AG08396 (cell line): ENCODE measurements at regions not wholly inside any gene's neighbourhood (a gene's known extent, or its start where the extent isn't known, plus 50 kb on each side); places are given as distances from the start of the nearest gene placed in this dataset.
A peak's percentile ranks its signal among the peaks of the same experiment; 100 is the strongest.

Experiments used
- DNase-seq: peaks from one replicate; pipeline ENCODE4 v3.0.0; 2012; ENCODE audit warnings: low spot score, mixed read lengths

- DNase-seq = no peak
Measured at GRCh38 chr16:86214326-86215232, 295.7 kb upstream of the FOXF1 start.

- DNase-seq = no peak
Measured at GRCh38 chr16:86215233-86215978, 294.9 kb upstream of the FOXF1 start.

GRCh38 chr16:86215979-86216585 is 294.2 kb upstream of the FOXF1 start:
- DNase-seq = no peak

- DNase-seq = no peak
Measured at GRCh38 chr16:86216591-86216990, 293.7 kb upstream of the FOXF1 start.

- DNase-seq = no peak
Measured at GRCh38 chr16:86217001-86217890, 293.1 kb upstream of the FOXF1 start.

GRCh38 chr16:86217891-86218270 is 292.4 kb upstream of the FOXF1 start:
- DNase-seq = no peak

- DNase-seq = no peak
Measured at GRCh38 chr16:86218479-86219170, 291.7 kb upstream of the FOXF1 start.

- DNase-seq = no peak
Measured at GRCh38 chr16:86219655-86220445, 290.5 kb upstream of the FOXF1 start.

GRCh38 chr16:86220561-86220960 is 289.8 kb upstream of the FOXF1 start:
- DNase-seq = no peak

- peak; percentile 44 for DNase-seq
Measured at GRCh38 chr16:86221085-86221484, 289.2 kb upstream of the FOXF1 start.

GRCh38 chr16:86222547-86222946 is 287.8 kb upstream of the FOXF1 start:
- peak; percentile 38 for DNase-seq

GRCh38 chr16:86222965-86223551 is 287.3 kb upstream of the FOXF1 start:
- peak; percentile 78 for DNase-seq

- no peak for DNase-seq
Measured at GRCh38 chr16:86224126-86224525, 286.2 kb upstream of the FOXF1 start.

- no peak for DNase-seq
Measured at GRCh38 chr16:86224629-86225028, 285.7 kb upstream of the FOXF1 start.

- DNase-seq = no peak
Measured at GRCh38 chr16:86225905-86226371, 284.4 kb upstream of the FOXF1 start.

GRCh38 chr16:86227041-86227440 is 283.3 kb upstream of the FOXF1 start:
- DNase-seq = no peak

- DNase-seq = peak; percentile 71
Measured at GRCh38 chr16:86227801-86228200, 282.5 kb upstream of the FOXF1 start.

GRCh38 chr16:86228713-86229112 is 281.6 kb upstream of the FOXF1 start:
- no peak for DNase-seq

GRCh38 chr16:86229283-86229682 is 281.0 kb upstream of the FOXF1 start:
- no peak for DNase-seq
